ENCODE measurements at regions not wholly inside any gene's neighbourhood (a gene's known extent, or its start where the extent isn't known, plus 50 kb on each side); places are given as distances from the start of the nearest gene placed in this dataset.

- no peak for DNase-seq
Measured at GRCh38 chr1:17877316-17877715, 122.2 kb downstream of the ACTL8 start.

GRCh38 chr1:17877896-17878295 is 122.8 kb downstream of the ACTL8 start:
- no peak for DNase-seq

GRCh38 chr1:17878837-17879236 is 123.7 kb downstream of the ACTL8 start:
- DNase-seq: peak; percentile 41

GRCh38 chr1:17880449-17880848 is 125.3 kb downstream of the ACTL8 start:
- DNase-seq: no peak

- DNase-seq: no peak
Measured at GRCh38 chr1:17881761-17882160, 126.6 kb downstream of the ACTL8 start.

GRCh38 chr1:17883136-17883535 is 128.0 kb downstream of the ACTL8 start:
- no peak for DNase-seq

- DNase-seq: no peak
Measured at GRCh38 chr1:17883662-17884395, 128.7 kb downstream of the ACTL8 start.

- DNase-seq: no peak
Measured at GRCh38 chr1:17885663-17886320, 130.7 kb downstream of the ACTL8 start.

GRCh38 chr1:17886386-17886785 is 131.3 kb downstream of the ACTL8 start:
- DNase-seq: no peak

GRCh38 chr1:17886838-17887441 is 131.8 kb downstream of the ACTL8 start:
- DNase-seq: no peak

GRCh38 chr1:17887661-17888371 is 132.7 kb downstream of the ACTL8 start:
- DNase-seq: no peak

- DNase-seq: no peak
Measured at GRCh38 chr1:17890056-17890814, 135.1 kb downstream of the ACTL8 start.

- DNase-seq: no peak
Measured at GRCh38 chr1:17890815-17891191, 135.7 kb downstream of the ACTL8 start.

GRCh38 chr1:17891205-17892110 is 136.3 kb downstream of the ACTL8 start:
- no peak for DNase-seq

GRCh38 chr1:17892225-17892624 is 137.1 kb downstream of the ACTL8 start:
- DNase-seq: no peak

GRCh38 chr1:17892851-17893250 is 137.7 kb downstream of the ACTL8 start:
- DNase-seq: no peak

GRCh38 chr1:17893891-17894631 is 138.9 kb downstream of the ACTL8 start:
- no peak for DNase-seq

- DNase-seq: no peak
Measured at GRCh38 chr1:17895401-17895800, 140.3 kb downstream of the ACTL8 start.

- no peak for DNase-seq
Measured at GRCh38 chr1:17895986-17896385, 140.9 kb downstream of the ACTL8 start.

GRCh38 chr1:17903386-17903785 is 148.3 kb downstream of the ACTL8 start:
- no peak for DNase-seq

- DNase-seq: no peak
Measured at GRCh38 chr1:17904290-17904689, 149.2 kb downstream of the ACTL8 start.

Data from GOT3 (cell line).